Caco-2 (cell line): ENCODE measurements at regions not wholly inside any gene's neighbourhood (a gene's known extent, or its start where the extent isn't known, plus 50 kb on each side); places are given as distances from the start of the nearest gene placed in this dataset.

ENCODE experiments used
- BruUV-seq: library from RNA; stranded (reverse); fragments of 400-500 nt; replicated peaks from 2 replicates; lab custom pipeline; 2021; lab: Mats Ljungman, UMichigan
- CTCF ChIA-PET: fragments of 300-600 bp; sonication (Branson Sonifier 250); formaldehyde crosslinking; loops from one replicate; lab custom pipeline; 2022; ENCODE audit warnings: antibody characterized with exemption; lab: Charles Lee
- POLR2A ChIA-PET: fragments of 300-600 bp; sonication (Branson Sonifier 250); formaldehyde crosslinking; loops from one replicate; lab custom pipeline; 2022; ENCODE audit warnings: antibody characterized with exemption; lab: Charles Lee
- DNase-seq, 2 experiments: peaks; one replicate each; pipeline versions ENCODE4 v3.0.0 to v3.0.0-alpha.2; 2020 to 2022
- H3K27me3 ChIP-seq: replicated peaks from 2 replicates; pipeline ENCODE4 v1.6.0; 2011; ENCODE audit warnings: low read length; ENCODE audit not compliant: control insufficient read depth, insufficient read depth
- H3K36me3 ChIP-seq: 2 replicates; pipeline ENCODE4 v1.5.1; 2011; ENCODE audit warnings: low read length; ENCODE audit not compliant: control insufficient read depth, insufficient read depth
- H3K4me1 ChIP-seq: fragments of 250-450 bp; sonication (Bioruptor Pico); 2 replicates; pipeline ENCODE4 v1.5.1; 2020; ENCODE audit warnings: mild to moderate bottlenecking
- H3K4me3 ChIP-seq: 2 replicates; pipeline ENCODE4 v1.5.1; 2011; ENCODE audit warnings: low read depth, mild to moderate bottlenecking, control low read depth, low read length
- H3K9me3 ChIP-seq: fragments of 250-450 bp; sonication (Bioruptor Pico); 2 replicates; pipeline ENCODE4 v1.5.1; 2020; ENCODE audit warnings: mild to moderate bottlenecking, moderate library complexity
- H3K27ac Mint-ChIP-seq: one replicate; pipeline ENCODE4 v1.8.0; 2022; ENCODE audit warnings: mixed read lengths; ENCODE audit not compliant: unreplicated experiment
- H3K27me3 Mint-ChIP-seq: one replicate; pipeline ENCODE4 v1.8.0; 2022; ENCODE audit warnings: mixed read lengths; ENCODE audit not compliant: insufficient read depth, unreplicated experiment
- H3K36me3 Mint-ChIP-seq: one replicate; pipeline ENCODE4 v1.8.0; 2022; ENCODE audit warnings: mild to moderate bottlenecking, mixed read lengths; ENCODE audit not compliant: insufficient read depth, unreplicated experiment
- H3K4me1 Mint-ChIP-seq: one replicate; pipeline ENCODE4 v1.8.0; 2022; ENCODE audit warnings: low read depth, mixed read lengths; ENCODE audit not compliant: unreplicated experiment
- H3K4me3 Mint-ChIP-seq: one replicate; pipeline ENCODE4 v1.8.0; 2022; ENCODE audit warnings: mild to moderate bottlenecking, moderate library complexity, mixed read lengths; ENCODE audit not compliant: unreplicated experiment
- H3K9me3 Mint-ChIP-seq: one replicate; pipeline ENCODE4 v1.8.0; 2022; ENCODE audit warnings: mixed read lengths; ENCODE audit not compliant: unreplicated experiment
- intact Hi-C: fragments of 100-400 bp; cut with micrococcal nuclease; formaldehyde crosslinking; loops from one replicate; pipeline ENCODE4 v1.10.0; 2022; ENCODE audit not compliant: unreplicated experiment
- TF ChIP-seq, protein P1 (sequence below), 2 experiments: fragments of 200-600 bp in 1 of 2; IDR thresholded peaks; 1 replicate in 1 of 2; 2 replicates in 1 of 2; pipeline versions ENCODE4 v1.5.1 to v1.8.0; 2011 to 2022; ENCODE audit warnings: antibody characterized with exemption in 1 of 2, control low read depth in 1 of 2, inconsistent platforms in 1 of 2, low read depth in 1 of 2, low read length in 1 of 2, mild to moderate bottlenecking in 1 of 2, moderate library complexity in 1 of 2; ENCODE audit not compliant: insufficient read depth in 1 of 2, severe bottlenecking in 1 of 2, unreplicated experiment in 1 of 2

DNA sequence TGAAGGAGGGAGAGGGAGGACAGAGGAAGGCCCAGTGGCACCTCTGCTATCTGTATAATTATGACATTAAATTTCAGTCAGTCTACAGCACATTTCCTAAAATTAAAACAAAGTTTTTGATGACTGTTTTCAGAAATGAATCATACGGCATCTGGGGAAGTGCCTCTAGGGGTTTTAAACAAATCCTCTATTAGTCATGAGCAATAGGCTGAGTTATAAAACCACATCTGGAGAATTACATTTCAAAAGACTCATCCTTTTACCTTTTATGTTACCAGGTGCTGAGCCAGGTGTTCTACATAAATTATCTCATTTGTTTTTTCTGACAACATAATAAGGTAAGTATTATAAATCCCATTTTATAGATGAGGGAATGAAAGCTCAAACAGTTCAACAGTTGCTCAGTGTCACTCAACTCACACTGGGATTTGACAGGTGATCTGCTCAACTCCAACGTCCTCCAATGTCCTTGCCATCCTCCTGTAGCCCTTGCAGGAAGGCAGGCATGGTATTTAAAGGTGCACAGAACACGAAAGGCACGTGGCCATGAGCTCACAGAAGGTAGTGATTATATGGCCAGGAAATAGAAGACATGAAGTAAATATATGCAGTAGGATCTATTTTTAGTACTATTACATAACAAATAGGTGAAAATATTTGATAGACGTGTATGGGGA lies 184.2 kb upstream of the MAN1A1 start:
- Mint-ChIP-seq H3K4me1 (no peaks in the 10 kb centered on the region), H3K27me3 (peaks cover 15% of the 10 kb centered on the region), H3K36me3 (no peaks in the 10 kb centered on the region), H3K9me3 (no peaks in the 10 kb centered on the region), H3K27ac (no peak overlapping the region), H3K4me3 (no peak overlapping the region)
- DNase-seq: no peak
- intact Hi-C loops: no loop called here
- POLR2A ChIA-PET: no interaction called here
- no peaks in the 10 kb centered on the region for H3K36me3 ChIP-seq
- H3K27me3 ChIP-seq: no peaks in the 10 kb centered on the region
- H3K9me3 ChIP-seq: no peaks in the 10 kb centered on the region
- H3K4me1 ChIP-seq: no peaks in the 10 kb centered on the region
- H3K4me3 ChIP-seq: no peak overlapping the region
- TF ChIP-seq, protein P1, sequence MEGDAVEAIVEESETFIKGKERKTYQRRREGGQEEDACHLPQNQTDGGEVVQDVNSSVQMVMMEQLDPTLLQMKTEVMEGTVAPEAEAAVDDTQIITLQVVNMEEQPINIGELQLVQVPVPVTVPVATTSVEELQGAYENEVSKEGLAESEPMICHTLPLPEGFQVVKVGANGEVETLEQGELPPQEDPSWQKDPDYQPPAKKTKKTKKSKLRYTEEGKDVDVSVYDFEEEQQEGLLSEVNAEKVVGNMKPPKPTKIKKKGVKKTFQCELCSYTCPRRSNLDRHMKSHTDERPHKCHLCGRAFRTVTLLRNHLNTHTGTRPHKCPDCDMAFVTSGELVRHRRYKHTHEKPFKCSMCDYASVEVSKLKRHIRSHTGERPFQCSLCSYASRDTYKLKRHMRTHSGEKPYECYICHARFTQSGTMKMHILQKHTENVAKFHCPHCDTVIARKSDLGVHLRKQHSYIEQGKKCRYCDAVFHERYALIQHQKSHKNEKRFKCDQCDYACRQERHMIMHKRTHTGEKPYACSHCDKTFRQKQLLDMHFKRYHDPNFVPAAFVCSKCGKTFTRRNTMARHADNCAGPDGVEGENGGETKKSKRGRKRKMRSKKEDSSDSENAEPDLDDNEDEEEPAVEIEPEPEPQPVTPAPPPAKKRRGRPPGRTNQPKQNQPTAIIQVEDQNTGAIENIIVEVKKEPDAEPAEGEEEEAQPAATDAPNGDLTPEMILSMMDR (IDR thresholded peaks at IDR 0.05; ENCODE audit: insufficient read depth in 1 of 2, low read depth in 1 of 2, low read length in 1 of 2, severe bottlenecking in 1 of 2, unreplicated experiment in 1 of 2): no peak
- BruUV-seq: no TSS peak
- CTCF ChIA-PET: interaction anchor here (0.6 kb wide), 1 partner anchor 731 kb away, joined by 3 read pairs; no protein-coding TSS in a partner anchor

DNA sequence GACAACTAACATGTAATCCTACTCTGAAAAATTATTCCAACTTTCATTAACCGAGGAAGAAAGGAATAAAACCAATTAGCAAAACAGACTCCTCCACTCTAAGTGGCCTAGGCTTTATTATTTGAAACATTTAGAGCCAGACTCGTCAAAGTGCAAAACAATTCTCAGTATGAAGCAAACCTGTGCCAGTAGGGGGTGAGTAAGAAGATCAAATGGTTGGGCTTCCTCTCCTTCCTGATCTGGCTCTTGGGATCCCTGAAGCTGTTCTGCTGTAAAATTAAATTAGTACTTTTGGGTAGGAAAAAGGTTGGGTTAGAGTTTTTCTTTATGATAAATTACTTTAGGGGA lies 177.6 kb upstream of the MAN1A1 start:
- TF ChIP-seq, protein P1 (IDR thresholded peaks at IDR 0.05; ENCODE audit: insufficient read depth in 1 of 2, low read depth in 1 of 2, low read length in 1 of 2, severe bottlenecking in 1 of 2, unreplicated experiment in 1 of 2): no peak
- ChIA-PET POLR2A (no interaction called here), CTCF (no interaction called here)
- no peak overlapping the region for H3K27ac Mint-ChIP-seq
- Histone ChIP-seq H3K4me3 (no peak overlapping the region), H3K27me3 (no peaks in the 10 kb centered on the region), H3K36me3 (no peaks in the 10 kb centered on the region), H3K9me3 (no peaks in the 10 kb centered on the region), H3K4me1 (no peaks in the 10 kb centered on the region)
- no peak overlapping the region for H3K4me3 Mint-ChIP-seq
- DNase-seq: no peak
- no peaks in the 10 kb centered on the region for H3K36me3 Mint-ChIP-seq
- no peaks in the 10 kb centered on the region for H3K9me3 Mint-ChIP-seq
- no TSS peak for BruUV-seq
- intact Hi-C loops: loop anchor here (10.0 kb wide), 1 partner anchor 382 kb away; no protein-coding TSS in a partner anchor
- H3K4me1 Mint-ChIP-seq: no peaks in the 10 kb centered on the region
- peaks cover 12% of the 10 kb centered on the region for H3K27me3 Mint-ChIP-seq

DNA sequence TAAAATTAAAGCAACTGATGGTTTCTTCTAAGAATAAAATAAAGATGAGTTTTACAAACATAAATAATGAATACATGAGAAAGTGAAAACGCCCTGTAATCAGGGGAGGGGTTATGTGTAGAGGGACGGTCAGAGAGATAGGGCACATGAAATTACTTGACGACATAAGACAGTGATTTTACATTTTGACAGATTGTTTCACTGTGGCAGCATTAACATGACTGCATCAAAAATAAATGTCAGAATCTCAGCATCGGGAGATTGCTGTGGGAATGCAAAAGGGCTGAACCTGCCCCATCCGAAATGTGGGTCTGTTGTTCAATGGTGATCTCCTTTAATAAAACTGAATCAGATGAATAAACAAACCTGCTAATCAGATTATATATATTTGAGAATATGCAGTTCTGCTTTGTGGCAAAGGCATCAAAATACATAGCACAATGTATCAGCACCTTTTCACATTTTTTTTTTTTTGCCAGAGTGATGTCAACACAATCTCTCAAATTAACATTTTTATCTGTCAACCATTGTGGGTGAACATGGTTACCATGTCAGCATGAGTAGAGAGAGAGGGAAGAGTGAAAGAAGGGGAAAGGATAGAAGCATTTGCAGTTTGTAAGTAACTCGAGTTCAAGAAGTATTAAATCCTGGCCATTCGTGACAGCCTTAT lies 177.1 kb upstream of the MAN1A1 start:
- no peaks in the 10 kb centered on the region for H3K36me3 Mint-ChIP-seq
- no peaks in the 10 kb centered on the region for H3K4me1 ChIP-seq
- ChIA-PET CTCF (no interaction called here), POLR2A (no interaction called here)
- TF ChIP-seq, protein P1 (IDR thresholded peaks at IDR 0.05; ENCODE audit: insufficient read depth in 1 of 2, low read depth in 1 of 2, low read length in 1 of 2, severe bottlenecking in 1 of 2, unreplicated experiment in 1 of 2): no peak
- intact Hi-C loops: loop anchor here (10.0 kb wide), 1 partner anchor 382 kb away; no protein-coding TSS in a partner anchor
- no peaks in the 10 kb centered on the region for H3K9me3 Mint-ChIP-seq
- H3K4me3 ChIP-seq: no peak overlapping the region
- H3K36me3 ChIP-seq: no peaks in the 10 kb centered on the region
- H3K4me1 Mint-ChIP-seq: no peaks in the 10 kb centered on the region
- H3K4me3 Mint-ChIP-seq: no peak overlapping the region
- no peak for DNase-seq
- BruUV-seq: no TSS peak
- peaks cover 9% of the 10 kb centered on the region for H3K27me3 Mint-ChIP-seq
- no peaks in the 10 kb centered on the region for H3K9me3 ChIP-seq
- no peak overlapping the region for H3K27ac Mint-ChIP-seq
- H3K27me3 ChIP-seq: no peaks in the 10 kb centered on the region
